HG02943 (cell line): ENCODE measurements at regions not wholly inside any gene's neighbourhood (a gene's known extent, or its start where the extent isn't known, plus 50 kb on each side); places are given as distances from the start of the nearest gene placed in this dataset.

Experiments
- ATAC-seq: cut with Tn5 transposase; IDR thresholded peaks from one replicate; pipeline ENCODE4 v1.9.1; 2021; ENCODE audit warnings: mild to moderate bottlenecking, low read depth, moderate library complexity; ENCODE audit not compliant: unreplicated experiment

- ATAC-seq = no peak
These were observed 179.1 kb upstream of the RAI14 start for GRCh38 chr5:34476941-34477565.

GRCh38 chr5:34480810-34481528, 175.2 kb upstream of the RAI14 start:
- no peak for ATAC-seq

GRCh38 chr5:34483442-34484033, 172.6 kb upstream of the RAI14 start:
- no peak for ATAC-seq

- ATAC-seq = no peak
These were observed 171.8 kb upstream of the RAI14 start for GRCh38 chr5:34484216-34484920.

- no peak for ATAC-seq
These were observed 170.4 kb upstream of the RAI14 start for GRCh38 chr5:34485768-34486030.

- ATAC-seq = no peak
These were observed 169.8 kb upstream of the RAI14 start for GRCh38 chr5:34486160-34486848.

GRCh38 chr5:34486849-34487158, 169.3 kb upstream of the RAI14 start:
- no peak for ATAC-seq

GRCh38 chr5:34487159-34487879, 168.8 kb upstream of the RAI14 start:
- ATAC-seq = no peak

- no peak for ATAC-seq
These were observed 168.2 kb upstream of the RAI14 start for GRCh38 chr5:34487956-34488355.

- ATAC-seq = no peak
These were observed 167.1 kb upstream of the RAI14 start for GRCh38 chr5:34488984-34489383.

GRCh38 chr5:34490506-34491250, 165.4 kb upstream of the RAI14 start:
- ATAC-seq = no peak

GRCh38 chr5:34491251-34491620, 164.9 kb upstream of the RAI14 start:
- ATAC-seq = no peak

GRCh38 chr5:34494111-34494755, 161.9 kb upstream of the RAI14 start:
- ATAC-seq = no peak

GRCh38 chr5:34495178-34495577, 160.9 kb upstream of the RAI14 start:
- ATAC-seq = no peak

GRCh38 chr5:34496260-34496691, 159.9 kb upstream of the RAI14 start:
- no peak for ATAC-seq

GRCh38 chr5:34496701-34497469, 159.2 kb upstream of the RAI14 start:
- no peak for ATAC-seq

- ATAC-seq = no peak
These were observed 158.7 kb upstream of the RAI14 start for GRCh38 chr5:34497470-34497808.

- no peak for ATAC-seq
These were observed 157.6 kb upstream of the RAI14 start for GRCh38 chr5:34498572-34498971.
